Spleen (tissue), 11 donors: ENCODE measurements at regions not wholly inside any gene's neighbourhood (a gene's known extent, or its start where the extent isn't known, plus 50 kb on each side); places are given as distances from the start of the nearest gene placed in this dataset.

Experiments used
- DNase-seq: peaks from one replicate; pipeline ENCODE4 v3.0.0-alpha.2; 2020
- H3K27ac ChIP-seq, 8 donors: fragments of 200-600 bp; sonication (generic) in 7 of 8; 1 replicate in 4 of 8; 2 replicates in 4 of 8; pipeline versions ENCODE4 v1.5.0 to v1.8.0; 2016 to 2021; ENCODE audit warnings: inconsistent platforms in 4 of 8, mild to moderate bottlenecking in 4 of 8, moderate library complexity in 1 of 8
- H3K27me3 ChIP-seq, 7 donors: fragments of 200-600 bp; sonication (generic) in 6 of 7; replicated peaks in 1 of 7; 1 replicate in 4 of 7; 2 replicates in 3 of 7; pipeline versions ENCODE4 v1.5.0 to v1.8.0; 2016 to 2021; ENCODE audit warnings: inconsistent platforms in 3 of 7, mild to moderate bottlenecking in 1 of 7
- H3K36me3 ChIP-seq, 6 donors: fragments of 200-600 bp; sonication (generic) in 5 of 6; 1 replicate in 4 of 6; 2 replicates in 2 of 6; pipeline versions ENCODE4 v1.5.0 to v1.8.0; 2016 to 2021; ENCODE audit warnings: inconsistent platforms in 2 of 6
- H3K4me1 ChIP-seq, 6 donors: fragments of 200-600 bp; sonication (generic) in 5 of 6; 1 replicate in 3 of 6; 2 replicates in 3 of 6; pipeline versions ENCODE4 v1.5.0 to v1.8.0; 2016 to 2021; ENCODE audit warnings: inconsistent platforms in 3 of 6
- H3K4me3 ChIP-seq, 8 donors: fragments of 200-600 bp; sonication (generic) in 7 of 8; 1 replicate in 4 of 8; 2 replicates in 4 of 8; pipeline versions ENCODE4 v1.5.0 to v1.8.0; 2016 to 2021; ENCODE audit warnings: inconsistent platforms in 4 of 8, mild to moderate bottlenecking in 4 of 8, moderate library complexity in 2 of 8
- H3K9me3 ChIP-seq, 8 donors: fragments of 200-600 bp; sonication (generic) in 7 of 8; 1 replicate in 4 of 8; 2 replicates in 4 of 8; pipeline versions ENCODE4 v1.5.0 to v1.8.0; 2016 to 2021; ENCODE audit warnings: inconsistent platforms in 4 of 8
- CTCF ChIP-seq, 11 experiments: fragments of 200-600 bp in 7 of 11; fragments of 450-650 bp in 4 of 11; sonication (generic) in 4 of 11; IDR thresholded peaks in 8 of 11; conservative IDR thresholded peaks in 3 of 11; 1 replicate in 7 of 11; 2 replicates in 4 of 11; pipeline versions ENCODE4 v1.4.0 to v1.8.0; 2016 to 2021; ENCODE audit warnings: antibody characterized with exemption in 11 of 11, inconsistent platforms in 4 of 11, mild to moderate bottlenecking in 1 of 11
- POLR2A ChIP-seq, 3 donors: fragments of 450-650 bp; IDR thresholded peaks; one replicate each; pipeline ENCODE4 v1.5.1; 2017; ENCODE audit warnings: antibody characterized with exemption in 3 of 3, mild to moderate bottlenecking in 1 of 3
- POLR2AphosphoS5 ChIP-seq, 3 donors: sonication (generic); formaldehyde crosslinking; IDR thresholded peaks; one replicate each; pipeline ENCODE4 v1.5.1; 2017; ENCODE audit warnings: antibody characterized with exemption in 3 of 3
- WGBS, 5 donors: extraction: QIAGEN DNeasy Blood & Tissue Kit in 3 of 5; methylation state at CpG; one replicate each; pipeline versions ENCODE4 v1.1.5 to v1.1.7; 2013 to 2018; 5-methylcytosine and 5-hydroxymethylcytosine counted together
- intact Hi-C: fragments of 100-400 bp; cut with DNase I; formaldehyde crosslinking; loops from one replicate; pipeline ENCODE4 v1.15.0; 2023; ENCODE audit warnings: low total_unique reads
- donor health status: healthy with polysubstance abuse.
- donor health status: DM: no; HTN: no; CAD: no; lungs with moderate emphysema.
- donor health status: DM: no; HTN: no; CAD: no.
- donor health status: Bipolar disorder and iron deficiency.
- donor health status: healthy.
- donor health status: DM: no; HTN: no; CAD: no.
- donor health status: DM: yes; HTN: yes; CAD: no.

GRCh38 chr4:129189630-129190029, 93.7 kb downstream of the C4orf33 start:
- intact Hi-C loops, result no loop called here
- DNase-seq, result no peak
- Histone ChIP-seq H3K36me3 (no peaks in the 10 kb centered on the region), H3K27me3 (no peaks in the 10 kb centered on the region), H3K9me3 (peaks cover 0 to 6% (median 0%) of the 10 kb centered on the region in 8 donors), H3K4me3 (no peak overlapping the region), H3K27ac (no peak overlapping the region), H3K4me1 (no peaks in the 10 kb centered on the region)
- TF ChIP-seq POLR2A (IDR thresholded peaks at IDR 0.05) (no peak), CTCF (IDR thresholded peaks at IDR 0.05 in 8 of 11, conservative IDR thresholded peaks at IDR 0.05 in 3 of 11) (no peak), POLR2AphosphoS5 (IDR thresholded peaks at IDR 0.05) (no peak)
- WGBS, 5 donors, result 66 to 79% (median 73%) methylated on average over 4 of the region's 4 CpGs

GRCh38 chr4:129193357-129194100, 97.6 kb downstream of the C4orf33 start:
- Histone ChIP-seq H3K27me3 (no peaks in the 10 kb centered on the region), H3K9me3 (no peaks in the 10 kb centered on the region), H3K4me1 (no peaks in the 10 kb centered on the region), H3K36me3 (no peaks in the 10 kb centered on the region), H3K4me3 (no peak overlapping the region), H3K27ac (no peak overlapping the region)
- no peak for DNase-seq
- intact Hi-C loops, result no loop called here
- WGBS, 5 donors, result 66 to 84% (median 80%) methylated on average over 3 of the region's 3 CpGs
- TF ChIP-seq CTCF (IDR thresholded peaks at IDR 0.05 in 8 of 11, conservative IDR thresholded peaks at IDR 0.05 in 3 of 11) (no peak), POLR2AphosphoS5 (IDR thresholded peaks at IDR 0.05) (no peak), POLR2A (IDR thresholded peaks at IDR 0.05) (no peak)

- TF ChIP-seq CTCF (IDR thresholded peaks at IDR 0.05 in 8 of 11, conservative IDR thresholded peaks at IDR 0.05 in 3 of 11) (no peak), POLR2AphosphoS5 (IDR thresholded peaks at IDR 0.05) (no peak), POLR2A (IDR thresholded peaks at IDR 0.05) (no peak)
- intact Hi-C loops, result no loop called here
- H3K27ac ChIP-seq, result no peak overlapping the region
- H3K4me1 ChIP-seq, result no peaks in the 10 kb centered on the region
- DNase-seq, result no peak
- H3K4me3 ChIP-seq, result no peak overlapping the region
- 75 to 92% (median 78%) methylated on average over 3 of the region's 3 CpGs for WGBS, 5 donors
- no peaks in the 10 kb centered on the region for H3K36me3 ChIP-seq
- H3K9me3 ChIP-seq, result no peaks in the 10 kb centered on the region
- H3K27me3 ChIP-seq, result no peaks in the 10 kb centered on the region
These were observed 112.5 kb downstream of the C4orf33 start for GRCh38 chr4:129208481-129208880.

- intact Hi-C loops, result no loop called here
- no peak for DNase-seq
- 93 to 100% (median 95%) methylated on average over 1 of the region's 1 CpG for WGBS, 5 donors
- H3K4me3 ChIP-seq, result no peak overlapping the region
- TF ChIP-seq POLR2AphosphoS5 (IDR thresholded peaks at IDR 0.05) (no peak), CTCF (IDR thresholded peaks at IDR 0.05 in 8 of 11, conservative IDR thresholded peaks at IDR 0.05 in 3 of 11) (no peak), POLR2A (IDR thresholded peaks at IDR 0.05) (no peak)
- no peaks in the 10 kb centered on the region for H3K4me1 ChIP-seq
- no peak overlapping the region for H3K27ac ChIP-seq
- no peaks in the 10 kb centered on the region for H3K9me3 ChIP-seq
- no peaks in the 10 kb centered on the region for H3K27me3 ChIP-seq
- no peaks in the 10 kb centered on the region for H3K36me3 ChIP-seq
These were observed 117.7 kb downstream of the C4orf33 start for GRCh38 chr4:129213692-129214091.
